HepG2 (cell line): ENCODE measurements at regions not wholly inside any gene's neighbourhood (a gene's known extent, or its start where the extent isn't known, plus 50 kb on each side); places are given as distances from the start of the nearest gene placed in this dataset.
"Not testable (repeated sequence)": the region's sequence is repeated elsewhere in the genome, so short reads cannot be mapped to it uniquely, and the experiment has no call there.

Experiments
- FOXM1 ChIP-seq: sonication (generic); formaldehyde crosslinking; IDR thresholded peaks from 2 replicates; pipeline ENCODE4 v1.5.0; 2020; ENCODE audit warnings: missing genetic modification reagents
- JUNB ChIP-seq: sonication (generic); formaldehyde crosslinking; IDR thresholded peaks from 2 replicates; pipeline ENCODE4 v1.8.0; 2022; ENCODE audit warnings: missing genetic modification reagents, mild to moderate bottlenecking, borderline replicate concordance
- NCOA1 ChIP-seq: sonication (generic); formaldehyde crosslinking; IDR thresholded peaks from 2 replicates; pipeline ENCODE4 v1.9.0; 2021; ENCODE audit warnings: missing genetic modification reagents
- RFX1 ChIP-seq: fragments of 450-650 bp; IDR thresholded peaks from 2 replicates; pipeline ENCODE4 v1.6.1; 2017
- SETDB1 ChIP-seq: sonication (generic); formaldehyde crosslinking; IDR thresholded peaks from 2 replicates; pipeline ENCODE4 v1.5.1; 2020; ENCODE audit warnings: missing genetic modification reagents, mild to moderate bottlenecking, borderline replicate concordance
- ZNF639 ChIP-seq: conservative IDR thresholded peaks from 2 replicates; pipeline ENCODE4 v1.6.1; 2018; ENCODE audit warnings: missing genetic modification reagents
- TF ChIP-seq, protein P1 (sequence below): sonication (generic); formaldehyde crosslinking; IDR thresholded peaks from 2 replicates; pipeline ENCODE4 v1.8.1; 2023; ENCODE audit warnings: missing genetic modification reagents, inconsistent platforms, borderline replicate concordance
- TF ChIP-seq, protein P2 (sequence below): sonication (generic); formaldehyde crosslinking; IDR thresholded peaks from 2 replicates; pipeline ENCODE4 v1.4.0; 2020; ENCODE audit warnings: mild to moderate bottlenecking, missing genetic modification reagents, borderline replicate concordance

DNA sequence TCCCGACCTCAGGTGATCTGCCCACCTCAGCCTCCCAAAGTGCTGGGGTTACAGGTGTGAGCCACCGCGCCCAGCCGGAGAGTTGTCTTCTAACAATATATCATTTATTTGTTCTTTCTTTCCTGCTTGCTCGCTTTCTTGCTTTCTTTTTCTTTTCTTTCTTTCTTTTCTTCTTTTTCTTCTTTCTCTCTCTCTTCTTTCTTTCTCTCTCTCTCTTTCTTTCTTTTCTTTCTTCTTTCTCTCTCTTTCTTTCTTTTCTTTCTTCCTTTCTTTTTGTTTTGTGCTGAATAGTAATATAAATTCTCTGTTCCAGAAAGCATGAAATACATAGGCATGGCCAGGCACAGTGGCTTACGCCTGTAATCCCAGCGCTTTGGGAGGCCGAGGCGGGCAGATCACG, 73.5 kb upstream of the ZNF644 start:
- TF ChIP-seq, protein P1, sequence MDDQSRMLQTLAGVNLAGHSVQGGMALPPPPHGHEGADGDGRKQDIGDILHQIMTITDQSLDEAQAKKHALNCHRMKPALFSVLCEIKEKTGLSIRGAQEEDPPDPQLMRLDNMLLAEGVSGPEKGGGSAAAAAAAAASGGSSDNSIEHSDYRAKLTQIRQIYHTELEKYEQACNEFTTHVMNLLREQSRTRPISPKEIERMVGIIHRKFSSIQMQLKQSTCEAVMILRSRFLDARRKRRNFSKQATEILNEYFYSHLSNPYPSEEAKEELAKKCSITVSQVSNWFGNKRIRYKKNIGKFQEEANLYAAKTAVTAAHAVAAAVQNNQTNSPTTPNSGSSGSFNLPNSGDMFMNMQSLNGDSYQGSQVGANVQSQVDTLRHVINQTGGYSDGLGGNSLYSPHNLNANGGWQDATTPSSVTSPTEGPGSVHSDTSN (CRISPR knock-in tag) = not testable (repeated sequence)
- TF ChIP-seq FOXM1 (CRISPR knock-in tag); RFX1; NCOA1; SETDB1 (CRISPR knock-in tag); JUNB (CRISPR knock-in tag); ZNF639 (CRISPR knock-in tag): not testable (repeated sequence)
- TF ChIP-seq, protein P2, sequence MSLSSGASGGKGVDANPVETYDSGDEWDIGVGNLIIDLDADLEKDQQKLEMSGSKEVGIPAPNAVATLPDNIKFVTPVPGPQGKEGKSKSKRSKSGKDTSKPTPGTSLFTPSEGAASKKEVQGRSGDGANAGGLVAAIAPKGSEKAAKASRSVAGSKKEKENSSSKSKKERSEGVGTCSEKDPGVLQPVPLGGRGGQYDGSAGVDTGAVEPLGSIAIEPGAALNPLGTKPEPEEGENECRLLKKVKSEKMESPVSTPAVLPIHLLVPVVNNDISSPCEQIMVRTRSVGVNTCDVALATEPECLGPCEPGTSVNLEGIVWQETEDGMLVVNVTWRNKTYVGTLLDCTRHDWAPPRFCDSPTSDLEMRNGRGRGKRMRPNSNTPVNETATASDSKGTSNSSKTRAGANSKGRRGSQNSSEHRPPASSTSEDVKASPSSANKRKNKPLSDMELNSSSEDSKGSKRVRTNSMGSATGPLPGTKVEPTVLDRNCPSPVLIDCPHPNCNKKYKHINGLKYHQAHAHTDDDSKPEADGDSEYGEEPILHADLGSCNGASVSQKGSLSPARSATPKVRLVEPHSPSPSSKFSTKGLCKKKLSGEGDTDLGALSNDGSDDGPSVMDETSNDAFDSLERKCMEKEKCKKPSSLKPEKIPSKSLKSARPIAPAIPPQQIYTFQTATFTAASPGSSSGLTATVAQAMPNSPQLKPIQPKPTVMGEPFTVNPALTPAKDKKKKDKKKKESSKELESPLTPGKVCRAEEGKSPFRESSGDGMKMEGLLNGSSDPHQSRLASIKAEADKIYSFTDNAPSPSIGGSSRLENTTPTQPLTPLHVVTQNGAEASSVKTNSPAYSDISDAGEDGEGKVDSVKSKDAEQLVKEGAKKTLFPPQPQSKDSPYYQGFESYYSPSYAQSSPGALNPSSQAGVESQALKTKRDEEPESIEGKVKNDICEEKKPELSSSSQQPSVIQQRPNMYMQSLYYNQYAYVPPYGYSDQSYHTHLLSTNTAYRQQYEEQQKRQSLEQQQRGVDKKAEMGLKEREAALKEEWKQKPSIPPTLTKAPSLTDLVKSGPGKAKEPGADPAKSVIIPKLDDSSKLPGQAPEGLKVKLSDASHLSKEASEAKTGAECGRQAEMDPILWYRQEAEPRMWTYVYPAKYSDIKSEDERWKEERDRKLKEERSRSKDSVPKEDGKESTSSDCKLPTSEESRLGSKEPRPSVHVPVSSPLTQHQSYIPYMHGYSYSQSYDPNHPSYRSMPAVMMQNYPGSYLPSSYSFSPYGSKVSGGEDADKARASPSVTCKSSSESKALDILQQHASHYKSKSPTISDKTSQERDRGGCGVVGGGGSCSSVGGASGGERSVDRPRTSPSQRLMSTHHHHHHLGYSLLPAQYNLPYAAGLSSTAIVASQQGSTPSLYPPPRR (CRISPR knock-in tag) = not testable (repeated sequence)
